ENCODE measurements at regions not wholly inside any gene's neighbourhood (a gene's known extent, or its start where the extent isn't known, plus 50 kb on each side); places are given as distances from the start of the nearest gene placed in this dataset.

DNA sequence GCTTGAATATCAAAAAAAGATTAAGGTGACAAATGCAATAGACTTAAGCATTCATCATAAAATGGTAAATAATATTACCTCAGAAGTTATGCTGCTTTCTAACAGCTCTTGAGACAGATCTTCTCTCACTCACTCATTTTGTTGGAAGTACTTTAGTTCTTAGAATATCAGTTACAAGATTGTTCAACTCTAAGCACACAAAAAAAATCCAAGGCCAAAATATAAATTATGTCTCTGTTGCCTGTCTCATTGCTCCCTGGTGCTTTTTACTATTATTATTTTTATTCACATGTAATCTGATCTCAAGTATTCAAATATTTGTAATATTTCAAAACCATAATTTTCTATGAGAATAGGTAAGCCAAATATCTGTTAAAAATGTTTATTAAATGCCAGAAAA is 259.4 kb upstream of the HSF2 start:
- TF ChIP-seq, protein P1, sequence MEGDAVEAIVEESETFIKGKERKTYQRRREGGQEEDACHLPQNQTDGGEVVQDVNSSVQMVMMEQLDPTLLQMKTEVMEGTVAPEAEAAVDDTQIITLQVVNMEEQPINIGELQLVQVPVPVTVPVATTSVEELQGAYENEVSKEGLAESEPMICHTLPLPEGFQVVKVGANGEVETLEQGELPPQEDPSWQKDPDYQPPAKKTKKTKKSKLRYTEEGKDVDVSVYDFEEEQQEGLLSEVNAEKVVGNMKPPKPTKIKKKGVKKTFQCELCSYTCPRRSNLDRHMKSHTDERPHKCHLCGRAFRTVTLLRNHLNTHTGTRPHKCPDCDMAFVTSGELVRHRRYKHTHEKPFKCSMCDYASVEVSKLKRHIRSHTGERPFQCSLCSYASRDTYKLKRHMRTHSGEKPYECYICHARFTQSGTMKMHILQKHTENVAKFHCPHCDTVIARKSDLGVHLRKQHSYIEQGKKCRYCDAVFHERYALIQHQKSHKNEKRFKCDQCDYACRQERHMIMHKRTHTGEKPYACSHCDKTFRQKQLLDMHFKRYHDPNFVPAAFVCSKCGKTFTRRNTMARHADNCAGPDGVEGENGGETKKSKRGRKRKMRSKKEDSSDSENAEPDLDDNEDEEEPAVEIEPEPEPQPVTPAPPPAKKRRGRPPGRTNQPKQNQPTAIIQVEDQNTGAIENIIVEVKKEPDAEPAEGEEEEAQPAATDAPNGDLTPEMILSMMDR (IDR thresholded peaks at IDR 0.05), result no peak
- TF ChIP-seq POLR2A (IDR thresholded peaks at IDR 0.05) (no peak), POLR2AphosphoS5 (IDR thresholded peaks at IDR 0.05; ENCODE audit: insufficient read depth in 1 of 2, low read depth in 1 of 2) (no peak)

All from vagina (tissue), 2 donors.